ENCODE measurements at regions not wholly inside any gene's neighbourhood (a gene's known extent, or its start where the extent isn't known, plus 50 kb on each side); places are given as distances from the start of the nearest gene placed in this dataset.

DNA sequence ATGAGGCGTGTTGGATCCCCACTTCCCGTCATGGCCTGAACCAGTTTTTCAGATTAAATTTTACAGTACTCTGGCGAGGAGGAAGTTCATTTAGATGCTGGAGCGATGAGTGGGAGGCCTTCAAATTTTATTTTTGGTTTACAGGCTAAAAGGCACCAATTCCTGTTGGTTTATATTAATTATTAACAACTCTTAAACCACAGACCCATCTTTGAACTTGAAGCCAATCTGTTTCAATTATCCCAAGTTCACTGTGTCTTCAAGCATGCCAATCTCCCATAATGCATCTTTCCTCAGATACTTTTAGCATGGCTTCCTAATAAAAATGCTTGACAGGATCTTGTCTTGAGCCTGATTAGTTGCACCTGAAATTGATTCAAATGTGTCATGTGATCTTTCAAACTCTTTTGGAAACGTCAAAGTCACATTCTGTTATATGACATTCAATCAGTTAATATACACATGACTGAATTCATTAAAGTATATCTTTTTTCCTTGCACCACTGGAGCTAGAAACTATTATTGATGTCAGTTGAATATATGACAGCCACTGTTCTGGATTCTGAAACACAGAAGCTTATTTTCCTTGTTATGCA lies 641.7 kb upstream of the TMEM132C start:
- Histone ChIP-seq H3K79me2 (ENCODE audit: low read depth) (no peaks in the 10 kb centered on the region), H3F3A (ENCODE audit: low read depth) (peaks cover 11% of the 10 kb centered on the region), H4K20me1 (ENCODE audit: low read depth) (no peaks in the 10 kb centered on the region), H3K9me3 (ENCODE audit: low read depth) (no peaks in the 10 kb centered on the region), H3K27ac (no peak overlapping the region), H3K27me3 (no peaks in the 10 kb centered on the region), H3K36me3 (no peaks in the 10 kb centered on the region), H3K9ac (no peak overlapping the region), H2AFZ (replicated peaks) (no peak overlapping the region), H3K4me1 (peaks cover 18% of the 10 kb centered on the region), H3K4me2 (no peak overlapping the region), H3K4me3 (no peak overlapping the region)
- no peak for DNase-seq (ENCODE audit: low spot score)
- Mint-ChIP-seq H3K9me3 (no peaks in the 10 kb centered on the region), H3K36me3 (no peaks in the 10 kb centered on the region), H3K4me1 (peaks cover 12% of the 10 kb centered on the region), H3K27ac (no peak overlapping the region), H3K4me3 (no peak overlapping the region), H3K27me3 (ENCODE audit: insufficient read depth, low read depth) (no peaks in the 10 kb centered on the region)
- no peak for TF ChIP-seq EZH2 (IDR thresholded peaks at IDR 0.05)
- no peak for TF ChIP-seq EZH2phosphoT487 (IDR thresholded peaks at IDR 0.05)
- TF ChIP-seq, protein P1, sequence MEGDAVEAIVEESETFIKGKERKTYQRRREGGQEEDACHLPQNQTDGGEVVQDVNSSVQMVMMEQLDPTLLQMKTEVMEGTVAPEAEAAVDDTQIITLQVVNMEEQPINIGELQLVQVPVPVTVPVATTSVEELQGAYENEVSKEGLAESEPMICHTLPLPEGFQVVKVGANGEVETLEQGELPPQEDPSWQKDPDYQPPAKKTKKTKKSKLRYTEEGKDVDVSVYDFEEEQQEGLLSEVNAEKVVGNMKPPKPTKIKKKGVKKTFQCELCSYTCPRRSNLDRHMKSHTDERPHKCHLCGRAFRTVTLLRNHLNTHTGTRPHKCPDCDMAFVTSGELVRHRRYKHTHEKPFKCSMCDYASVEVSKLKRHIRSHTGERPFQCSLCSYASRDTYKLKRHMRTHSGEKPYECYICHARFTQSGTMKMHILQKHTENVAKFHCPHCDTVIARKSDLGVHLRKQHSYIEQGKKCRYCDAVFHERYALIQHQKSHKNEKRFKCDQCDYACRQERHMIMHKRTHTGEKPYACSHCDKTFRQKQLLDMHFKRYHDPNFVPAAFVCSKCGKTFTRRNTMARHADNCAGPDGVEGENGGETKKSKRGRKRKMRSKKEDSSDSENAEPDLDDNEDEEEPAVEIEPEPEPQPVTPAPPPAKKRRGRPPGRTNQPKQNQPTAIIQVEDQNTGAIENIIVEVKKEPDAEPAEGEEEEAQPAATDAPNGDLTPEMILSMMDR (IDR thresholded peaks at IDR 0.05): no peak

DNA sequence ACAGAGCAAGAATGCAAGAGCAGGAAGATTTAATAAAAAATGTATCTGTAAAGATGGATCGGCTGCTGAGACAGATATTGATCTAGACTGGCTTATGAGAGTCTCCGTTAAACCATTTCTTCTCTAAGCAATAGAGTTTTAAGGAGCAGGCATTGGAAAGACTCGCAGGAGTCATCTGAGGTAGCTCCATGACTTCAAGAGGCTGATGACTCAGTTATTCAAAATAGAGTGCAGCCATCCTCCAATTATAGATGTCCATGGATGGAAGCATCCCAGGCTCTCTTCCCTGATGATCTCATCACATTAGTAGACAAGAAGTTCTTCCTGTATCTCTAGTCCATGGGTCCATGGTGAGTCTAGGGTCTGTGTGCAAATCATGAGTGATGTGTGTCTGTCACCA lies 638.3 kb upstream of the TMEM132C start:
- no peak overlapping the region for H3K27ac Mint-ChIP-seq

DNA sequence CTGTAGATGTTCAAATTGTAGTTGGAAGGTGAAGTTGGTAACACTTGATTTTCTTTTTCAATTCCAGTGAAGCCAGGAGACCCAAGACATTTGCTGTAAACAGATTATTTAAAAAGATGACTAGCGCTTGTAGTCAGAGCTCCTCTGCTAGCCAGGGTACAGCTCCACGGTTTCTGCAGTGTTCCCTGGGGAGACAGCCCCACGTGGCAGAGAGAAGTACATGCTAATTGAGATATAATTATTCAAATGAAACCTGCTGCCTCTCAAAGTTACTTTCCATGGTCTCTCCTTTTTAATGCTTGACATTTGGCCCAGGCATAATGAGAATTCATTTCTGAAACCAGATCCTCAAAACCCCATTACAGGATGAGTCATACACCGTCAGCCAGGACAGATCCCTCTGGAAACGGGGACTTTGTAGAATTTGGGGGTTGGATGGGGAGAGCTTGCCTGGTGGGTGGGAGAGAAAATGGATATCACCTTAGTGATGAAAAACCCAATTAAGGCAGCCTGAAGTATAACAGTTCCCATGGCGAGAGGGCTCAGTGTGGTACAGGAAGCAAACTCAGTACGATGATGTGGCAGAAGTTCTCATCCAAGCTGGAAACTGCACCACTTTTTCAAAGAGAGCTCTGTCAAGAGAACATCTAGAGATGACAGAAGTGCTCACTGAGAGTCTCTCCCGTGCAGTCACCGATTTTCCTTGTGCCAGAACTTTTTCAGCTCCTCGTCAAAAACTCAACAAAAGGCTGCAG lies 637.7 kb upstream of the TMEM132C start:
- Histone ChIP-seq H3K79me2 (ENCODE audit: low read depth) (no peaks in the 10 kb centered on the region), H3K27me3 (no peaks in the 10 kb centered on the region), H3K9me3 (ENCODE audit: low read depth) (no peaks in the 10 kb centered on the region), H3K4me2 (no peak overlapping the region), H3F3A (ENCODE audit: low read depth) (no peaks in the 10 kb centered on the region), H3K36me3 (no peaks in the 10 kb centered on the region), H4K20me1 (ENCODE audit: low read depth) (no peaks in the 10 kb centered on the region), H2AFZ (replicated peaks) (no peak overlapping the region), H3K4me3 (no peak overlapping the region), H3K27ac (no peak overlapping the region), H3K4me1 (peaks cover 5% of the 10 kb centered on the region), H3K9ac (no peak overlapping the region)
- Mint-ChIP-seq H3K4me3 (no peak overlapping the region), H3K36me3 (no peaks in the 10 kb centered on the region), H3K27ac (no peak overlapping the region), H3K27me3 (ENCODE audit: insufficient read depth, low read depth) (no peaks in the 10 kb centered on the region), H3K9me3 (no peaks in the 10 kb centered on the region), H3K4me1 (peaks cover 3% of the 10 kb centered on the region)
- TF ChIP-seq EZH2phosphoT487 (IDR thresholded peaks at IDR 0.05) (no peak), EZH2 (IDR thresholded peaks at IDR 0.05) (no peak)
- TF ChIP-seq, protein P1 (IDR thresholded peaks at IDR 0.05): no peak
- DNase-seq (ENCODE audit: low spot score): no peak

More for the DNA sequence above, 638.3 kb upstream of the TMEM132C start:
- Histone ChIP-seq H3K27me3 (no peaks in the 10 kb centered on the region), H2AFZ (replicated peaks) (no peak overlapping the region), H3K4me2 (no peak overlapping the region), H3K79me2 (ENCODE audit: low read depth) (no peaks in the 10 kb centered on the region), H3F3A (ENCODE audit: low read depth) (no peaks in the 10 kb centered on the region), H3K36me3 (no peaks in the 10 kb centered on the region), H3K9ac (no peak overlapping the region), H3K9me3 (ENCODE audit: low read depth) (no peaks in the 10 kb centered on the region), H4K20me1 (ENCODE audit: low read depth) (no peaks in the 10 kb centered on the region), H3K4me1 (peaks cover 5% of the 10 kb centered on the region), H3K27ac (no peak overlapping the region), H3K4me3 (no peak overlapping the region)
- no peaks in the 10 kb centered on the region for H3K9me3 Mint-ChIP-seq
- no peak overlapping the region for H3K4me3 Mint-ChIP-seq
- peaks cover 3% of the 10 kb centered on the region for H3K4me1 Mint-ChIP-seq
- H3K27me3 Mint-ChIP-seq (ENCODE audit: insufficient read depth, low read depth): no peaks in the 10 kb centered on the region
- TF ChIP-seq, protein P1 (IDR thresholded peaks at IDR 0.05): no peak
- TF ChIP-seq EZH2 (IDR thresholded peaks at IDR 0.05): no peak
- H3K36me3 Mint-ChIP-seq: no peaks in the 10 kb centered on the region
- DNase-seq (ENCODE audit: low spot score): no peak
